Activated CD4-positive, alpha-beta T cell treated with anti-CD3 and anti-CD28 coated beads, Interleukin-2, amount 10 ng/mL, durations not matched to agents 24 days and 14 days (primary cell): ENCODE measurements at regions not wholly inside any gene's neighbourhood (a gene's known extent, or its start where the extent isn't known, plus 50 kb on each side); places are given as distances from the start of the nearest gene placed in this dataset.

Source experiments
- DNase-seq: peaks from one replicate; pipeline ENCODE4 v3.0.0; 2022
- H3K27ac Mint-ChIP-seq: one replicate; pipeline ENCODE4 v1.8.0; 2022; ENCODE audit warnings: mild to moderate bottlenecking, mixed read lengths
- H3K27me3 Mint-ChIP-seq: one replicate; pipeline ENCODE4 v1.8.0; 2022; ENCODE audit warnings: mixed read lengths
- H3K36me3 Mint-ChIP-seq: one replicate; pipeline ENCODE4 v1.8.0; 2022; ENCODE audit warnings: low read depth, mild to moderate bottlenecking, mixed read lengths
- H3K4me1 Mint-ChIP-seq: one replicate; pipeline ENCODE4 v1.8.0; 2021; ENCODE audit warnings: mixed read lengths
- H3K4me3 Mint-ChIP-seq: one replicate; pipeline ENCODE4 v1.8.0; 2022; ENCODE audit warnings: mild to moderate bottlenecking, moderate library complexity, mixed read lengths
- H3K9me3 Mint-ChIP-seq: one replicate; pipeline ENCODE4 v1.8.0; 2021; ENCODE audit warnings: mixed read lengths
- intact Hi-C: fragments of 100-400 bp; cut with micrococcal nuclease; formaldehyde crosslinking; loops from one replicate; pipeline ENCODE4 v1.15.1; 2023

DNA sequence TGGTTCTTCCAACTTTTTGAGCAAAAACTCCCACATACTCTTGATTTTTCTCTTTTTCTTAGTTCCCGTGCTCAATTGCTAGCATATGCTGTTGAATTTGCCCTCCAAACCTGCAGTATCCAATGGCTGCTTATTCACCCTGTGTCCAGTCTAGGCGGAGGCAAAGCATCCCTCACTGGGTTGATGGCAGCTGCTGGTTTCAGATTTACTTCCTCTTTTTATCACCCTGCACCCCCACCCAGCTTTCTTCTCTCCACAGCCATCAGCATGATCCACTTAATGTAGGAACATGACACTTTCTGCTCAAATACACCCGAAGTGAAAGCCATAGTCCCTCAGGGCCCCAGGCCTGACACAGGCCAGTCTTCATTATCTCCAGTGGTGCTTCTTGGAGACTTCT, 87.6 kb upstream of the ADARB2 start:
- no peak for DNase-seq
- no peak overlapping the region for H3K4me3 Mint-ChIP-seq
- no peaks in the 10 kb centered on the region for H3K27me3 Mint-ChIP-seq
- no peaks in the 10 kb centered on the region for H3K4me1 Mint-ChIP-seq
- no peaks in the 10 kb centered on the region for H3K9me3 Mint-ChIP-seq
- H3K36me3 Mint-ChIP-seq: no peaks in the 10 kb centered on the region
- intact Hi-C loops: no loop called here
- H3K27ac Mint-ChIP-seq: no peak overlapping the region

DNA sequence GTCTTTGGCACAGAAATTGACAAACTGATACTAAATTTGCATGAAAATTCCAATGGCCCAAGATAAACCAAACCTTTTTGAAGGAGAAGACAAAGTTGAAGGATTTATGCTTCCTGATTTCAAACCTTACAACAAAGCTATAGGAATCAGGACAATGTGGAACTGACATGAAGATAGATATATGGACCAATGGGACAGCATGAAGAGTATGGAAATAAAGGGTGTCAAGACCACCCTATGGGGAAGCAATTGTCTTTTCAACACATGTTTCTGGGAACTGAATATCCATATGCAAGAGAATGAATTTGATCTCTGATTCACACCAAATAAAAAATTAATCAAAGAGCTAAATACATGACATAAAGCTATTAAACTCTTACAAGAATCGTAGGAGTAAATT, 77.2 kb upstream of the ADARB2 start:
- Mint-ChIP-seq H3K4me3 (no peak overlapping the region), H3K27ac (no peak overlapping the region), H3K4me1 (no peaks in the 10 kb centered on the region), H3K36me3 (no peaks in the 10 kb centered on the region), H3K27me3 (no peaks in the 10 kb centered on the region), H3K9me3 (no peaks in the 10 kb centered on the region)
- intact Hi-C loops: no loop called here
- DNase-seq: no peak

DNA sequence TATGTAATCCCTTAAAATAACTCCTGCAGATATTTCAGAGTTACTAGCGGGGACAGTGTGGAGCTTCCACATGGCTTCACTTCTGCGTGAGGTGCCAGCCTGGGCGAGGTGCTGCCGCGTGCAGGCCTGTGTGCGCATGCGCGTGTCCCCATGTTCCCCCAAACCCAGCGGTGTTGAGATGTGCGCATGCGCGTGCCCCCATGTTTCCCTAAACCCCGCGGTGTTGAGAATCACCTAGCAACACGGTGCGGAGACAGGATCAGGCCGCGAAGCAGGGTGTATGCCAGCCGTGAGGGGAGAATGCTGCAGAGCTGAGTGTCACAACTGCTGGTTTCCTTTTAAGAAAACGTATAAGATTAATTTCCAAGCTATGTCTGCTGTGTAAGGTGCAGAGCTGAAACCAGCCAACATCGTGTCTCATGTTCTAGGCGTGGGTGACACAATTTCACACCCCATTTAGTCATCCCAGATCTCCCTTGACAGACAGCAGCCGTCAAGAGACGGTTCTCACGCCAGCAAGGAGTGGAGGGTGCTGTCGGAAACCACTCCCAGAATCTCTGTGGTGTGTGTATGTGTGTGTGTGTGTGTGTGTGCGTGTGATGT, 71.9 kb upstream of the ADARB2 start:
- H3K9me3 Mint-ChIP-seq: no peaks in the 10 kb centered on the region
- intact Hi-C loops: no loop called here
- H3K4me3 Mint-ChIP-seq: no peak overlapping the region
- no peak overlapping the region for H3K27ac Mint-ChIP-seq
- no peaks in the 10 kb centered on the region for H3K4me1 Mint-ChIP-seq
- no peaks in the 10 kb centered on the region for H3K27me3 Mint-ChIP-seq
- DNase-seq: no peak
- H3K36me3 Mint-ChIP-seq: no peaks in the 10 kb centered on the region

DNA sequence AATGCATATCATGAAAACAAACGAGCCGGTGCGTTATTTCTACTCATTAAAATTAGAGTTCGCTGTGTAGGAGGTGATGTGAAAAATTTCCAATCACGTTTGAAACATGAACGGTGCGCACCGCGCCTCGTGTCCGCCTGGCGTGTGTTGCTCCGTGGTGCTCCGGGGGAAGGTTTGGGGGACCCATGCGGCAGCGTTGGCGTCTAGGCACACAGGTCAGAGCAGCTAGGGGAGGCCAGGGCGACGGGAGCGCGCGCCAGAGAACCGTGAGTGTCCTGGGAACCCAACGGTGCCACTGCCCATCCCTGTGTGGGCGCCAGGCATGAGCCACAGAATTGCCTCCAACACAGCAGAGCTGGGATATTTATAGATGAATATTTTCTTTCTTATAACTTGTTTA, 70.6 kb upstream of the ADARB2 start:
- H3K27ac Mint-ChIP-seq: no peak overlapping the region
- H3K9me3 Mint-ChIP-seq: no peaks in the 10 kb centered on the region
- H3K4me3 Mint-ChIP-seq: no peak overlapping the region
- DNase-seq: no peak
- no peaks in the 10 kb centered on the region for H3K27me3 Mint-ChIP-seq
- H3K36me3 Mint-ChIP-seq: no peaks in the 10 kb centered on the region
- intact Hi-C loops: no loop called here
- no peaks in the 10 kb centered on the region for H3K4me1 Mint-ChIP-seq

DNA sequence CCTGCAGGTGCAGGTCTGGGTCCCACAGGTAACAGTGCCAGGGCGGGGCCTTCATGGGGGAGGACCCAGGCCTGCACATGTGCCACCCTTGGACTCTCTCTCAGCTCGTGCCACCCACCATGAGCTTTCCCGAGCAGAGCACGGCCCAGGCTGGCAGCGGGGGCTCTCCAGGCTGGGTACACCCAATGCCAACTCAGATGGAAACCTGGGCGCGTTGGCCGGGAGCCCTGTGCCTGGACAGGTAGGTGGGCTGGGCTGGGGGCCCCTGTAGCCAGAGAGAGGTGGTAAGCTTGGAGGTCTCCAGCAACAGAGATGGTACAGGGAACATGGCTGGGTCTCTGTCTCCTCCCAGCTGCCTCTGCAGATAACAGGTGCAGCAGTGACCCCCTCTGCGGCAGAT, 69.9 kb upstream of the ADARB2 start:
- Mint-ChIP-seq H3K27me3 (no peaks in the 10 kb centered on the region), H3K9me3 (no peaks in the 10 kb centered on the region), H3K36me3 (no peaks in the 10 kb centered on the region), H3K4me3 (no peak overlapping the region), H3K27ac (no peak overlapping the region), H3K4me1 (no peaks in the 10 kb centered on the region)
- no peak for DNase-seq
- intact Hi-C loops: no loop called here

DNA sequence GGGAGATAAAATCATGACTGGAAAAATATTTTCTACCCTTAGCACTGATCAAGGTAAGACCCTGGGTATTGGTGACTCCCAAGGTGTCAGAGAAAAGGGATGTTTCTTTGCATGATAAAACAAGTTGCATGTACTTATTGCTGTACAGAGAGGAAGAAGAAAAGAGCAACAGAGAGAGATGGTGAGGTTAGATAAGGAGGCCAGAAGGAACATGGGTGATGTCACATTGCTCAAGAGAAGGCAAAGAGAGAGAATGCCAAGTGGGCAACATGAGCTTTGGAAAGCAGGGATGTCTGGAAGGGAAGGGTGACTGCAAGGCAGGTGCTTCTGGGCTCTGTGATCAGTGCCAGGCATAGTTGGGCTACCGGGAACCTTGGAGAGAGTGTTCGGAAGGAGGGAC, 65.1 kb upstream of the ADARB2 start:
- H3K4me1 Mint-ChIP-seq: no peaks in the 10 kb centered on the region
- H3K9me3 Mint-ChIP-seq: no peaks in the 10 kb centered on the region
- no peaks in the 10 kb centered on the region for H3K36me3 Mint-ChIP-seq
- no peak for DNase-seq
- intact Hi-C loops: no loop called here
- no peaks in the 10 kb centered on the region for H3K27me3 Mint-ChIP-seq
- H3K27ac Mint-ChIP-seq: no peak overlapping the region
- no peak overlapping the region for H3K4me3 Mint-ChIP-seq

DNA sequence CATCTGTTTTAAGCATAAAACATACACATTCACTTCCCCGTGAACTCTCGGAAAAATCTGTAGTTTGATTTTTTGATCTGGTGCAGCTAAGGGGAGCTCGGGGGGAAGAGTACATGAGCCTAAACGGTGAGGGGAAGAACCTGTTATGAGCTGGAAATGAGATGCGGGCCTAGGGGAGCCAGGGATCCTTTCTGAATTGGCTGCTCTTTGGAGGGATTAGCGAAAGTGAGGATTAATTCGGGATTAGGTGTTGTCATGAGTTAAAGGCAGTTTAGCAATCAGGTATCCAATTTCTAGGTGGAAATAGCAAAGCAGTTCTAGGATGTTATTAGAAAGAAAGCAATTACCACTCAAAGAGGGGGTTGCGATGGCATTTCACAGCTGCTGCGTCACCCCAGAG, 51.1 kb upstream of the ADARB2 start:
- H3K36me3 Mint-ChIP-seq: no peaks in the 10 kb centered on the region
- no peaks in the 10 kb centered on the region for H3K4me1 Mint-ChIP-seq
- no peaks in the 10 kb centered on the region for H3K27me3 Mint-ChIP-seq
- H3K9me3 Mint-ChIP-seq: no peaks in the 10 kb centered on the region
- no peak for DNase-seq
- H3K27ac Mint-ChIP-seq: no peak overlapping the region
- intact Hi-C loops: no loop called here
- no peak overlapping the region for H3K4me3 Mint-ChIP-seq
